HUES64 (cell line): ENCODE measurements at regions not wholly inside any gene's neighbourhood (a gene's known extent, or its start where the extent isn't known, plus 50 kb on each side); places are given as distances from the start of the nearest gene placed in this dataset.

Experiments
- H3K27ac ChIP-seq: 2 replicates; pipeline ENCODE4 v1.7.0; 2013; ENCODE audit warnings: low read depth, low read length, inconsistent platforms
- H3K27me3 ChIP-seq: 2 replicates; pipeline ENCODE4 v1.6.1; 2013; ENCODE audit warnings: mild to moderate bottlenecking, low read length; ENCODE audit not compliant: insufficient read depth
- H3K36me3 ChIP-seq: 2 replicates; pipeline ENCODE4 v1.6.1; 2013; ENCODE audit warnings: mild to moderate bottlenecking, low read length; ENCODE audit not compliant: insufficient read depth
- H3K4me1 ChIP-seq: 2 replicates; pipeline ENCODE4 v1.6.1; 2013; ENCODE audit warnings: mild to moderate bottlenecking, low read length, moderate library complexity; ENCODE audit not compliant: insufficient read depth
- H3K4me3 ChIP-seq: 2 replicates; pipeline ENCODE4 v1.5.1; 2013; ENCODE audit warnings: mild to moderate bottlenecking, low read length, moderate library complexity
- H3K9ac ChIP-seq: 2 replicates; pipeline ENCODE4 v1.6.1; 2013; ENCODE audit warnings: mild to moderate bottlenecking, low read depth, low read length
- H3K9me3 ChIP-seq: 2 replicates; pipeline ENCODE4 v1.6.1; 2013; ENCODE audit warnings: low read depth, low read length; ENCODE audit not compliant: insufficient read depth
- WGBS: fragments of 150-250, 120-280 bp; methylation state at CpG from one replicate; pipeline ENCODE4 v1.1.7; 2013; ENCODE audit warnings: missing lambda C conversion rate; 5-methylcytosine and 5-hydroxymethylcytosine counted together

GRCh38 chr15:38674448-38674847 is 109.8 kb upstream of the RASGRP1 start:
- H3K9ac ChIP-seq = no peak overlapping the region
- WGBS = 95% methylated on average over 4 of the region's 4 CpGs
- no peaks in the 10 kb centered on the region for H3K36me3 ChIP-seq
- no peaks in the 10 kb centered on the region for H3K4me1 ChIP-seq
- no peak overlapping the region for H3K27ac ChIP-seq
- H3K4me3 ChIP-seq = no peak overlapping the region
- H3K27me3 ChIP-seq = no peaks in the 10 kb centered on the region
- no peaks in the 10 kb centered on the region for H3K9me3 ChIP-seq

- WGBS = 92% methylated on average over 2 of the region's 2 CpGs
- no peak overlapping the region for H3K4me3 ChIP-seq
- H3K4me1 ChIP-seq = no peaks in the 10 kb centered on the region
- no peak overlapping the region for H3K9ac ChIP-seq
- no peak overlapping the region for H3K27ac ChIP-seq
- H3K27me3 ChIP-seq = no peaks in the 10 kb centered on the region
- no peaks in the 10 kb centered on the region for H3K9me3 ChIP-seq
- H3K36me3 ChIP-seq = no peaks in the 10 kb centered on the region
Observed at GRCh38 chr15:38678281-38678680, 113.7 kb upstream of the RASGRP1 start.

- Histone ChIP-seq H3K9ac (no peak overlapping the region), H3K4me3 (no peak overlapping the region), H3K27ac (no peak overlapping the region), H3K9me3 (no peaks in the 10 kb centered on the region), H3K27me3 (no peaks in the 10 kb centered on the region), H3K4me1 (no peaks in the 10 kb centered on the region), H3K36me3 (no peaks in the 10 kb centered on the region)
- 97% methylated on average over 4 of the region's 5 CpGs for WGBS
Observed at GRCh38 chr15:38680775-38681174, 116.2 kb upstream of the RASGRP1 start.

- 100% methylated on average over 1 of the region's 3 CpGs for WGBS
- H3K4me1 ChIP-seq = no peaks in the 10 kb centered on the region
- H3K9me3 ChIP-seq = no peaks in the 10 kb centered on the region
- H3K36me3 ChIP-seq = no peaks in the 10 kb centered on the region
- H3K4me3 ChIP-seq = no peak overlapping the region
- no peak overlapping the region for H3K9ac ChIP-seq
- H3K27me3 ChIP-seq = no peaks in the 10 kb centered on the region
- no peak overlapping the region for H3K27ac ChIP-seq
Observed at GRCh38 chr15:38682363-38682762, 117.7 kb upstream of the RASGRP1 start.

GRCh38 chr15:38682861-38683260 is 118.2 kb upstream of the RASGRP1 start:
- Histone ChIP-seq H3K9me3 (no peaks in the 10 kb centered on the region), H3K4me3 (no peak overlapping the region), H3K9ac (no peak overlapping the region), H3K27ac (no peak overlapping the region), H3K4me1 (no peaks in the 10 kb centered on the region), H3K27me3 (no peaks in the 10 kb centered on the region), H3K36me3 (no peaks in the 10 kb centered on the region)
- 95% methylated on average over 2 of the region's 2 CpGs for WGBS

GRCh38 chr15:38683382-38684242 is 119.0 kb upstream of the RASGRP1 start:
- 83% methylated on average over 2 of the region's 2 CpGs for WGBS
- Histone ChIP-seq H3K9me3 (no peaks in the 10 kb centered on the region), H3K9ac (no peak overlapping the region), H3K27ac (no peak overlapping the region), H3K36me3 (no peaks in the 10 kb centered on the region), H3K4me3 (no peak overlapping the region), H3K27me3 (no peaks in the 10 kb centered on the region), H3K4me1 (no peaks in the 10 kb centered on the region)

- H3K36me3 ChIP-seq = no peaks in the 10 kb centered on the region
- H3K27ac ChIP-seq = no peak overlapping the region
- no peaks in the 10 kb centered on the region for H3K4me1 ChIP-seq
- no peak overlapping the region for H3K9ac ChIP-seq
- no peaks in the 10 kb centered on the region for H3K9me3 ChIP-seq
- 74% methylated on average over 2 of the region's 2 CpGs for WGBS
- no peaks in the 10 kb centered on the region for H3K27me3 ChIP-seq
- H3K4me3 ChIP-seq = no peak overlapping the region
Observed at GRCh38 chr15:38684440-38685010, 119.9 kb upstream of the RASGRP1 start.

GRCh38 chr15:38685686-38686339 is 121.2 kb upstream of the RASGRP1 start:
- no peaks in the 10 kb centered on the region for H3K9me3 ChIP-seq
- H3K4me3 ChIP-seq = no peak overlapping the region
- H3K9ac ChIP-seq = no peak overlapping the region
- 96% methylated on average over 3 of the region's 4 CpGs for WGBS
- H3K36me3 ChIP-seq = no peaks in the 10 kb centered on the region
- H3K4me1 ChIP-seq = no peaks in the 10 kb centered on the region
- no peaks in the 10 kb centered on the region for H3K27me3 ChIP-seq
- no peak overlapping the region for H3K27ac ChIP-seq

- H3K27ac ChIP-seq = no peak overlapping the region
Observed at GRCh38 chr15:38687340-38687739, 122.7 kb upstream of the RASGRP1 start.

GRCh38 chr15:38687775-38688495 is 123.3 kb upstream of the RASGRP1 start:
- Histone ChIP-seq H3K4me3 (no peak overlapping the region), H3K9me3 (no peaks in the 10 kb centered on the region), H3K36me3 (no peaks in the 10 kb centered on the region), H3K27ac (no peak overlapping the region), H3K9ac (no peak overlapping the region), H3K27me3 (no peaks in the 10 kb centered on the region), H3K4me1 (no peaks in the 10 kb centered on the region)
- WGBS = 91% methylated on average over 7 of the region's 7 CpGs

More at GRCh38 chr15:38687340-38687739, 122.7 kb upstream of the RASGRP1 start:
- H3K27me3 ChIP-seq = no peaks in the 10 kb centered on the region
- no peak overlapping the region for H3K4me3 ChIP-seq
- no peak overlapping the region for H3K9ac ChIP-seq
- H3K36me3 ChIP-seq = no peaks in the 10 kb centered on the region
- no peaks in the 10 kb centered on the region for H3K9me3 ChIP-seq
- 84% methylated on average over 2 of the region's 2 CpGs for WGBS
- no peaks in the 10 kb centered on the region for H3K4me1 ChIP-seq

GRCh38 chr15:38688761-38689160 is 124.1 kb upstream of the RASGRP1 start:
- Histone ChIP-seq H3K27ac (no peak overlapping the region), H3K4me1 (no peaks in the 10 kb centered on the region), H3K36me3 (no peaks in the 10 kb centered on the region), H3K27me3 (no peaks in the 10 kb centered on the region), H3K4me3 (no peak overlapping the region), H3K9ac (no peak overlapping the region), H3K9me3 (no peaks in the 10 kb centered on the region)
- WGBS = 91% methylated on average over 1 of the region's 1 CpG
